NK-92 treated with Interleukin-12 subunit alpha and Interleukin-12 subunit beta, amount 100 ng/mL, for 24 hours (cell line): ENCODE measurements at regions not wholly inside any gene's neighbourhood (a gene's known extent, or its start where the extent isn't known, plus 50 kb on each side); places are given as distances from the start of the nearest gene placed in this dataset.
"Not testable (repeated sequence)": the region's sequence is repeated elsewhere in the genome, so short reads cannot be mapped to it uniquely, and the experiment has no call there.

ENCODE experiments used
- DNase-seq: peaks from one replicate; lab custom pipeline; 2025; lab: John Stamatoyannopoulos, UW

- DNase-seq = no peak
Measured at GRCh38 chr6:105533301-105533700, 130.4 kb upstream of the PREP start.

- DNase-seq = no peak
Measured at GRCh38 chr6:105526225-105526872, 123.5 kb upstream of the PREP start.

GRCh38 chr6:105522626-105523322, 119.9 kb upstream of the PREP start:
- DNase-seq = no peak

- DNase-seq = no peak
Measured at GRCh38 chr6:105519954-105520353, 117.1 kb upstream of the PREP start.

- DNase-seq = not testable (repeated sequence)
Measured at GRCh38 chr6:105518993-105519392, 116.1 kb upstream of the PREP start.

- DNase-seq = no peak
Measured at GRCh38 chr6:105515054-105515453, 112.2 kb upstream of the PREP start.

GRCh38 chr6:105514306-105514705, 111.4 kb upstream of the PREP start:
- DNase-seq = no peak

- no peak for DNase-seq
Measured at GRCh38 chr6:105511639-105512038, 108.8 kb upstream of the PREP start.

GRCh38 chr6:105510746-105511145, 107.9 kb upstream of the PREP start:
- no peak for DNase-seq

GRCh38 chr6:105509506-105510331, 106.8 kb upstream of the PREP start:
- DNase-seq = no peak

GRCh38 chr6:105507811-105508210, 104.9 kb upstream of the PREP start:
- DNase-seq = no peak

GRCh38 chr6:105504706-105505105, 101.8 kb upstream of the PREP start:
- DNase-seq = no peak

- no peak for DNase-seq
Measured at GRCh38 chr6:105503641-105504040, 100.8 kb upstream of the PREP start.

- no peak for DNase-seq
Measured at GRCh38 chr6:105501826-105502344, 99.0 kb upstream of the PREP start.

- no peak for DNase-seq
Measured at GRCh38 chr6:105501246-105501645, 98.4 kb upstream of the PREP start.

GRCh38 chr6:105500693-105501092, 97.8 kb upstream of the PREP start:
- DNase-seq = no peak

GRCh38 chr6:105499931-105500330, 97.0 kb upstream of the PREP start:
- DNase-seq = no peak

GRCh38 chr6:105499136-105499870, 96.4 kb upstream of the PREP start:
- no peak for DNase-seq

GRCh38 chr6:105497549-105497948, 94.7 kb upstream of the PREP start:
- DNase-seq = no peak

GRCh38 chr6:105495515-105495914, 92.6 kb upstream of the PREP start:
- no peak for DNase-seq

- no peak for DNase-seq
Measured at GRCh38 chr6:105494688-105495087, 91.8 kb upstream of the PREP start.

- no peak for DNase-seq
Measured at GRCh38 chr6:105493736-105494135, 90.9 kb upstream of the PREP start.
